SK-N-MC (cell line): ENCODE measurements at regions not wholly inside any gene's neighbourhood (a gene's known extent, or its start where the extent isn't known, plus 50 kb on each side); places are given as distances from the start of the nearest gene placed in this dataset.

ENCODE experiments used
- EZH2 ChIP-seq: fragments of 200-600 bp; sonication (generic); IDR thresholded peaks from one replicate; pipeline ENCODE4 v1.6.1; 2017; ENCODE audit warnings: antibody characterized with exemption
- FOXP2 ChIP-seq: optimal IDR thresholded peaks from 2 replicates; pipeline ENCODE3; 2011; ENCODE audit warnings: mild to moderate bottlenecking, moderate library complexity; ENCODE audit not compliant: insufficient read depth; ENCODE audit errors: extremely low read length, control extremely low read depth
- POLR2AphosphoS5 ChIP-seq: IDR thresholded peaks from 2 replicates; pipeline ENCODE4 v1.6.1; 2012; ENCODE audit warnings: mild to moderate bottlenecking, low read depth, low read length, borderline replicate concordance

GRCh38 chr9:78919701-78920100 lies 622.8 kb downstream of the PSAT1 start:
- TF ChIP-seq POLR2AphosphoS5 (no peak), EZH2 (no peak), FOXP2 (no peak)
